Brain microvascular endothelial cell (primary cell): ENCODE measurements at regions not wholly inside any gene's neighbourhood (a gene's known extent, or its start where the extent isn't known, plus 50 kb on each side); places are given as distances from the start of the nearest gene placed in this dataset.

ENCODE experiments used
- DNase-seq: peaks from one replicate; pipeline ENCODE4 v3.0.0-alpha.2; 2020
- H3K27ac ChIP-seq: fragments of 250-450 bp; sonication (Bioruptor Pico); 2 replicates; pipeline ENCODE4 v1.5.1; 2020; ENCODE audit warnings: mild to moderate bottlenecking, moderate library complexity
- H3K27me3 ChIP-seq: fragments of 250-450 bp; sonication (Bioruptor Pico); replicated peaks from 2 replicates; pipeline ENCODE4 v1.5.1; 2020; ENCODE audit warnings: mild to moderate bottlenecking
- H3K36me3 ChIP-seq: fragments of 250-450 bp; sonication (Bioruptor Pico); replicated peaks from 2 replicates; pipeline ENCODE4 v1.5.1; 2020; ENCODE audit warnings: mild to moderate bottlenecking
- H3K4me3 ChIP-seq: 2 replicates; pipeline ENCODE4 v1.5.1; 2011; ENCODE audit warnings: low read depth, mild to moderate bottlenecking, control low read depth, low read length, moderate library complexity
- in situ Hi-C: cut with HindIII; loops from 2 replicates; pipeline ENCODE4 v1.10.0; 2017; ENCODE audit warnings: low sequenced_read_pairs, low pct_ligation_motif_present
- TF ChIP-seq, protein P1 (sequence below): IDR thresholded peaks from 2 replicates; pipeline ENCODE4 v1.5.1; 2011; ENCODE audit warnings: low read depth, mild to moderate bottlenecking, moderate library complexity, low read length, control low read depth, inconsistent platforms; ENCODE audit errors: missing control alignments

DNA sequence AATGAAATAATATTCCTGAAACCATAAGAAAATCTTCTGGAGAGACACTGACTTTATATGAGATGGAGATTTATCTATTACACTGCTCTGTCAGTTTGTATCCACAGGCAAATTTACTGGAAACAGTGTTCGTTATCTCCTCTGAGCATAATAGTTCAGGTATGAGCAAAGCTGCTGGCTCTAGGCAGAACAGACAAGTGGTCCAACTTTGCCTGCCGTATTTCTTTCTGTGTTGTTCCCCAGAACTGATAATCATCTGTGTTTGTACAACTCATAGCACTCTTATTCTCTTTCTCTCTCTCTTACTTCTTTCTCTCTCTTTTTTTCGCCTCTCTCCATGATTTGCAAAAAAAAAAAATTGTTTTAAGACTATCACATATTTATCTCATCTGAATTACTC is 623.8 kb upstream of the CHORDC1 start:
- no peak for DNase-seq
- in situ Hi-C loops = no loop called here
- no peaks in the 10 kb centered on the region for H3K36me3 ChIP-seq
- no peak overlapping the region for H3K4me3 ChIP-seq
- no peak overlapping the region for H3K27ac ChIP-seq
- TF ChIP-seq, protein P1, sequence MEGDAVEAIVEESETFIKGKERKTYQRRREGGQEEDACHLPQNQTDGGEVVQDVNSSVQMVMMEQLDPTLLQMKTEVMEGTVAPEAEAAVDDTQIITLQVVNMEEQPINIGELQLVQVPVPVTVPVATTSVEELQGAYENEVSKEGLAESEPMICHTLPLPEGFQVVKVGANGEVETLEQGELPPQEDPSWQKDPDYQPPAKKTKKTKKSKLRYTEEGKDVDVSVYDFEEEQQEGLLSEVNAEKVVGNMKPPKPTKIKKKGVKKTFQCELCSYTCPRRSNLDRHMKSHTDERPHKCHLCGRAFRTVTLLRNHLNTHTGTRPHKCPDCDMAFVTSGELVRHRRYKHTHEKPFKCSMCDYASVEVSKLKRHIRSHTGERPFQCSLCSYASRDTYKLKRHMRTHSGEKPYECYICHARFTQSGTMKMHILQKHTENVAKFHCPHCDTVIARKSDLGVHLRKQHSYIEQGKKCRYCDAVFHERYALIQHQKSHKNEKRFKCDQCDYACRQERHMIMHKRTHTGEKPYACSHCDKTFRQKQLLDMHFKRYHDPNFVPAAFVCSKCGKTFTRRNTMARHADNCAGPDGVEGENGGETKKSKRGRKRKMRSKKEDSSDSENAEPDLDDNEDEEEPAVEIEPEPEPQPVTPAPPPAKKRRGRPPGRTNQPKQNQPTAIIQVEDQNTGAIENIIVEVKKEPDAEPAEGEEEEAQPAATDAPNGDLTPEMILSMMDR = no peak
- no peaks in the 10 kb centered on the region for H3K27me3 ChIP-seq

DNA sequence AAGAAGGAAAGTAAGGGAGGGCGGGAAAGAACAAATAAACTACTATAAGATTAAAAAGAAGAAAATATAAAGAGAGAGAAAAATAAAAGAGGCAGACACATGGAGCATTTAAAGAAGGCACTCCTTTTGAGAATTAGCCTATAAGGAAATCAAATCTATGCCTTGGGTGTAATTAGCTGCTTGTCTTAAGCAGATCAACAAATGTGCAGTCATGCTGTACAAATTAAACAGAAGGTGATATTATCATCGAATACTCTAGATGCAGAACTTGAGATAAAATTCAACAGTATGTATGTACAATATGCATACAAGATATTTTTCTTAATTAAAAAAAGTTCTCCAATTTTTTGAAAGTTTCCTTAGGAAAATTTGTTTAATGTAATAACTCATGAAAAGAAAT is 623.0 kb upstream of the CHORDC1 start:
- no peak overlapping the region for H3K27ac ChIP-seq
- no peak overlapping the region for H3K4me3 ChIP-seq
- in situ Hi-C loops = no loop called here
- no peak for DNase-seq
- H3K27me3 ChIP-seq = no peaks in the 10 kb centered on the region
- TF ChIP-seq, protein P1 = no peak
- no peaks in the 10 kb centered on the region for H3K36me3 ChIP-seq

DNA sequence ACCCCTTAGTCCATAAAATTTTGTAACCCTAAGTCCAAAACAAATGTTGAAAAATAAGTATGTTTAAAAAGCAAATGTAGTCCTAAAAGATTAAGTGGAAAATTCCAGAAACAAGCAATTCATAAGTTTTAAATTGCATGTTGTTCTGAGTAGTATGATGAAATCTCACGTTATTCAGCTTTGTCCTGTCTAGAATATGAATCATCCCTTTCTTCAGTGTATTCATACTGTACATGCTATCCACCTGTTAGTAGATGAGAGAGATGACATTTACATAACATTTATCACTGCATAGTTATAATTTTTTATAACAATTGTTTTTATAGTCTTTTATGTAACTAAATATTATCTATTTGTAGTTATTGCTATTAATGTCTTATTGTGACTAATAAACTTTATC is 622.3 kb upstream of the CHORDC1 start:
- DNase-seq = no peak
- TF ChIP-seq, protein P1 = no peak
- no peak overlapping the region for H3K27ac ChIP-seq

DNA sequence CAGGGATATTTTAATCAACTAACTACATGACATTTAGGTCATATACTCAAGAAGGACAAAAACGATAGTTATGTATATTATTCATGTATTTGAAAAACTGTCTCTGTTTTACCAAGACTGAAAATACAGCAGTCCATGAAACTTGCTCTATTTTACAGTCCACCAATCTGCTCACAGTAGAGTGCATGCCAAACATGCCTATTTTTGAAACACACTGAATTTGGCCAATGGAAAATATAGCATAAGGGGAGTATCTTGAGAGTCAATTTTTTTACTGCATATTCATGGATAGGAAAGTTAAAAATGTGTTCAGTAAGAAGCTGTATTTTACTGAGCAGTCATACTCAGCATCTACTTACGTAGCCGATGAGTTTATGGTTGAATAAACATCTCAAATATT is 621.2 kb upstream of the CHORDC1 start:
- no peak for DNase-seq
- in situ Hi-C loops = no loop called here
- H3K4me3 ChIP-seq = no peak overlapping the region
- H3K27me3 ChIP-seq = no peaks in the 10 kb centered on the region
- no peak overlapping the region for H3K27ac ChIP-seq
- H3K36me3 ChIP-seq = no peaks in the 10 kb centered on the region
- TF ChIP-seq, protein P1 = no peak

More for the DNA sequence above, 622.3 kb upstream of the CHORDC1 start:
- in situ Hi-C loops = no loop called here
- no peaks in the 10 kb centered on the region for H3K36me3 ChIP-seq
- H3K4me3 ChIP-seq = no peak overlapping the region
- no peaks in the 10 kb centered on the region for H3K27me3 ChIP-seq

GRCh38 chr11:90842681-90843080 is 619.8 kb upstream of the CHORDC1 start:
- Histone ChIP-seq H3K27me3 (no peaks in the 10 kb centered on the region), H3K27ac (no peak overlapping the region), H3K4me3 (no peak overlapping the region), H3K36me3 (no peaks in the 10 kb centered on the region)
- no peak for DNase-seq
- in situ Hi-C loops = no loop called here
- TF ChIP-seq, protein P1 = no peak

GRCh38 chr11:90840071-90840470 is 617.2 kb upstream of the CHORDC1 start:
- Histone ChIP-seq H3K4me3 (no peak overlapping the region), H3K27me3 (no peaks in the 10 kb centered on the region), H3K36me3 (no peaks in the 10 kb centered on the region), H3K27ac (no peak overlapping the region)
- TF ChIP-seq, protein P1 = no peak
- in situ Hi-C loops = no loop called here
- DNase-seq = no peak
